Epithelial cell of prostate (primary cell): ENCODE measurements at regions not wholly inside any gene's neighbourhood (a gene's known extent, or its start where the extent isn't known, plus 50 kb on each side); places are given as distances from the start of the nearest gene placed in this dataset.
"Not testable (repeated sequence)": the region's sequence is repeated elsewhere in the genome, so short reads cannot be mapped to it uniquely, and the experiment has no call there.

Experiments
- DNase-seq: peaks from one replicate; pipeline ENCODE4 v3.0.0-alpha.2; 2011; ENCODE audit warnings: low read depth, low spot score
- H3K27ac ChIP-seq: fragments of 450-650 bp; 2 replicates; pipeline ENCODE4 v1.5.1; 2017; ENCODE audit warnings: mild to moderate bottlenecking

DNA sequence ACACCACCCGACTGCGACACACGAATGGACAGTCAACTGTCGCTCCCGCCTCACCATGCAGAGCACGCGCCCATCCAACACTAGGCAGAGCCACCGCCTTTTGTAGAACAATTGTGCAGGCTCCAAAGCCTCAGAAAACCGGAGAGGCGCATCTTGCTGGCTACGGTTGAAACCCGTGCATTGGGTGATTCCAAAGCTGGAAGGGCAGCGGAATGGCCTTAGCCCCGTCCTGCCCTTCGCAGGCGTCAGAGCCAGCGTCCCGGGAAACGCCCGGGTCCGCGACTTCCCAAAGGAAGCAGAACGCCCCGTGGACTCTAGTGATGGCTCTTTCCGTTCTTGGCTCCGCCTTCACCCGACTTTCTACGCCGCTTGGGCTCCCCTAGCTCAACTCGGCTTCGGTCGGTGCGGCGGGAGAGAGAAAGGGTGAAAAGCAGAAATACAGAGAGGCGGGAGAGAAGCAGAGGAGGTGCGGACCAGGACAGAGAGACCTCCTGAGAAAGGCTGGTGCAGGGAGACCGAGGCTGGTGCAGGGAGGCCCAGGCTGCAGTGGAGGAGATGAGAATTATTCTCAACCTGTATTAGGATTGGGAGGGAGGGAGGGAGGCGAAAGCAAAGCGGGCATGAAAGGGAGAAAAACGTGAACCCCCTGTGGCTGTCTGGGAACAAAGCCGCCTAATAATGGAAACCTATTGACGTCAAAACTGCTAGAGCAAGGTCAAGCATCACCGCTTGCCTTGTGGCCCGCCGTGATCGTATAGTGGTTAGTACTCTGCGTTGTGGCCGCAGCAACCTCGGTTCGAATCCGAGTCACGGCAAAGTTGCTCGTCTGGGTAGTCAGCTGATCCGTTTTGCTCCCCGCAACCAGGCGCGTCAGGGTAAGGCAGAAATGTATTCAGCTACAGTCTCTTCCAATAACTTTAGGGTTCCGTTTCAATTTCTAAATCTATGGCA lies 99.5 kb downstream of the PRKAB2 start:
- no peak for DNase-seq

GRCh38 chr1:147071142-147071541 lies 101.1 kb downstream of the PRKAB2 start:
- no peak for DNase-seq
- no peak overlapping the region for H3K27ac ChIP-seq

More for the DNA sequence above, 99.5 kb downstream of the PRKAB2 start:
- H3K27ac ChIP-seq: peak overlapping the region; percentile 25

DNA sequence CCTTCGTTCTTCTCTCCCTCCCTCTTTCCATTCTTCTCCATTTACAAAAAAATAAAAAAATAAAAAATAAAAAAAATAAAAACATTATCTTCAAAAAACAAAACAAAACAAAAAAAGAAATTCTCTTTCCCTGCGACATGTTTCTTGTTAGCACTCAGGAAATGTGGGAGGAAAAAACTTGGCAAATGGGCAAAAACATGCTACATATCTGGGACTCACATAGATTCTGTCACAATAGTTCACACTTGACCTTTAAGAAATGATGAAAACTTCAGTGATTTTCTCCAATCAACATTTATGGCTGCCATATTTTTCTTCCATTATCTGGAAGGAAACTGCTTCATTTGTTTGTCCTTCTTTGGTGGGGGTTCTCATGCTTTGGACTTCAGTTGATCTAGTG lies 109.3 kb downstream of the PRKAB2 start:
- no peak overlapping the region for H3K27ac ChIP-seq
- DNase-seq: no peak

GRCh38 chr1:147061880-147062279 lies 110.4 kb downstream of the PRKAB2 start:
- not testable (repeated sequence) for H3K27ac ChIP-seq, DNase-seq

GRCh38 chr1:147053269-147053668 lies 115.1 kb downstream of the NBPF12 start:
- H3K27ac ChIP-seq: no peak overlapping the region
- DNase-seq: no peak

DNA sequence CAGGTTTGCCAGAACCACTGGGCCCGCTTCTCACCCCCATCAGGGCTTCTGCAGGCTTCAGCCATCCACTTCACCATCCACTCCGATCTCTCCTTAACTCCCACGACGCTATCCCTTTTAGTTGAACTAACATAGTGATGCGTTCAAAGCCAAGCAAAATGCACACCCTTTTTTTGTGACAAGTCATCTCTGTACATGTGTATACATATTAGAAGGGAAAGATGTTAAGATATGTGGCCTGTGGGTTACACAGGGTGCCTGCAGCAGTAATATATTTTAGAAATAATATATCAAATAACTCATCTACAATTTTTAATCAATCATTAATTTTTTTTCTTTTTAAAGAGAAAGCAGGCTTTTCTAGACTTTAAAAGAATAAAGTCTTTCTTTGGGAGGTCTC lies 114.6 kb downstream of the NBPF12 start:
- no peak overlapping the region for H3K27ac ChIP-seq
- DNase-seq: no peak

DNA sequence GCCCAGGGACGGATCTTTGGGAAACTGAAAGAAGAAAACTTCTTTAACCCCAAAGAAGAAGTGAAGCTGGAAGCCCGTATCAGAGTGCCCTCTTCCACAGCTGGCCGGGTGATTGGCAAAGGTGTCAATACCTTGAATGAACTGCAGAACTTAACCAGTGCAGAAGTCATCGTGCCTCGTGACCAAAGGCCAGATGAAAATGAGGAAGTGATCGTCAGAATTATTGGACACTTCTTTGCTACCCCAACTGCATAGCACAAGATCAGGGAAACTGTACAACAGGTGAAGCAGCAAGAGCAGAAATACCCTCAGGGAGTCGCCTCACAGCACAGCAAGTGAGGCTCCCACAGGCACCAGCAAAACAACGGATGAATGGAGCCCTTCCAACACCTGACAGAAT lies 114.0 kb downstream of the NBPF12 start:
- DNase-seq: no peak
- H3K27ac ChIP-seq: no peak overlapping the region

DNA sequence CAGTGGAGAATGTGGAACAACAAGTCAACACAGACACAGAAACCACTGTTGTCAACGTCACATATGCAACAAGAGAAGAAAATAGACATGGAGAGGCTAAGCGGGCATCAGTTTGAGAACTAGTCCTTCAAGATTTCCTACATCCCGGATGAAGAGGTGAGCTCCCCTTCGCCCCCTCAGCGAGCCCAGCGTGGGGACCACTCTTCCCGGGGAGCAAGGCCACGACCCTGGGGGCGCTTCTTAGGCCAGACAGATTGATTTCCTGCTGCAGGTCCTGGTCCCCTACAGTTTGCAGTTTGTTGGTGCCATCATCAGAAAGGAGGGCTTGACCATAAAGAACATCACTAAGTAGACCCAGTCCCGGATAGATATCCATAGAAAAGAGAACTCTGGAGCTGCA lies 113.0 kb downstream of the NBPF12 start:
- H3K27ac ChIP-seq: no peak overlapping the region
- no peak for DNase-seq

- H3K27ac ChIP-seq: no peak overlapping the region
- DNase-seq: no peak
Measured at GRCh38 chr1:147050654-147051053, 112.5 kb downstream of the NBPF12 start.

DNA sequence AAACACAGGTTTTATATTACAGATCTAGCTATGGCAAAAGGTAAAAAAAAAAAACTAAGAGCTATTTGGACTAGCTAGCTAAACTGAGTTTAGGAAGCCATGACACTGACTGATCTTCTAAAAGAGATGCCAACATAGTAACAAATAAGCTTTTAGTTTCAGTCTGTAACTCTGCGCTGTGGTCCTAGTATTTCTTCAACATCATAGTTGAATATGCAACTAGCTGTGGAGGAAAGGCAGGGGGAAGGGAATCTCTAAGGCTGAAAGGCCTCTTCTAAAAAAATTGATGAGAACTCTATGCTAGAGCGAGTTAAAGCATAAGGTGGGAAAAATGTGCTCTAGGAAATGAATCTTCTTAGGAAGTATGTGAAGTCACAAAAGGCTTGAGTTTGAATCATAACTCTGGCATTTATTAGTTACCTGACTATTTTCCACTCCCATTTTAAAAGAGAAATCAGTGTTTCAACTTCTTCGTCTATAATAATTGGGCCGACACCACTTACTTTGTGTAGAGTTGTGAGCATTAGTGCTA lies 108.8 kb downstream of the NBPF12 start:
- DNase-seq: not testable (repeated sequence)
- peak overlapping the region; percentile 70 for H3K27ac ChIP-seq

- no peak for DNase-seq
- H3K27ac ChIP-seq: peak overlapping the region; percentile 70
Measured at GRCh38 chr1:147046189-147046862, 108.2 kb downstream of the NBPF12 start.
